H1 (cell line): ENCODE measurements at regions not wholly inside any gene's neighbourhood (a gene's known extent, or its start where the extent isn't known, plus 50 kb on each side); places are given as distances from the start of the nearest gene placed in this dataset.

ENCODE experiments used
- CREB1 ChIP-seq: IDR thresholded peaks from 2 replicates; pipeline ENCODE4 v1.6.1; 2012; ENCODE audit warnings: inconsistent platforms
- EP300 ChIP-seq, 2 experiments: IDR thresholded peaks; 1 replicate in 1 of 2; 2 replicates in 1 of 2; pipeline ENCODE4 v1.6.1; 2011 to 2012; ENCODE audit warnings: low read depth in 2 of 2, low read length in 2 of 2, mild to moderate bottlenecking in 2 of 2, borderline replicate concordance in 1 of 2, inconsistent platforms in 1 of 2, moderate library complexity in 1 of 2
- FOSL1 ChIP-seq: IDR thresholded peaks from 2 replicates; pipeline ENCODE4 v1.6.1; 2011; ENCODE audit warnings: mild to moderate bottlenecking, low read depth, low read length, moderate library complexity; ENCODE audit not compliant: insufficient read depth
- RNF2 ChIP-seq: fragments of 200-900, 300-1000 bp; sonication (generic); IDR thresholded peaks from 2 replicates; pipeline ENCODE4 v1.7.1; 2016; ENCODE audit warnings: borderline replicate concordance, low read depth, mild to moderate bottlenecking, antibody characterized with exemption, low read length; ENCODE audit not compliant: poor library complexity, severe bottlenecking; ENCODE audit errors: missing control alignments
- RXRA ChIP-seq: IDR thresholded peaks from 2 replicates; pipeline ENCODE4 v1.6.1; 2011; ENCODE audit warnings: low read depth, mild to moderate bottlenecking, low read length, moderate library complexity; ENCODE audit not compliant: insufficient read depth
- ZNF274 ChIP-seq: IDR thresholded peaks from 2 replicates; pipeline ENCODE4 v1.7.0; 2012; ENCODE audit warnings: low read length, borderline replicate concordance; ENCODE audit errors: extremely low read depth
- TF ChIP-seq, protein P1 (sequence below): fragments of 300-600 bp; sonication (generic); IDR thresholded peaks from 2 replicates; pipeline ENCODE4 v1.7.1; 2012; ENCODE audit warnings: low read length, moderate library complexity, mild to moderate bottlenecking, inconsistent platforms; ENCODE audit not compliant: insufficient replicate concordance
- TF ChIP-seq, protein P2 (sequence below): IDR thresholded peaks from 2 replicates; pipeline ENCODE4 v1.6.1; 2012; ENCODE audit warnings: inconsistent platforms
- TF ChIP-seq, protein P3 (sequence below): IDR thresholded peaks from 2 replicates; pipeline ENCODE4 v1.6.1; 2012; ENCODE audit warnings: inconsistent platforms

DNA sequence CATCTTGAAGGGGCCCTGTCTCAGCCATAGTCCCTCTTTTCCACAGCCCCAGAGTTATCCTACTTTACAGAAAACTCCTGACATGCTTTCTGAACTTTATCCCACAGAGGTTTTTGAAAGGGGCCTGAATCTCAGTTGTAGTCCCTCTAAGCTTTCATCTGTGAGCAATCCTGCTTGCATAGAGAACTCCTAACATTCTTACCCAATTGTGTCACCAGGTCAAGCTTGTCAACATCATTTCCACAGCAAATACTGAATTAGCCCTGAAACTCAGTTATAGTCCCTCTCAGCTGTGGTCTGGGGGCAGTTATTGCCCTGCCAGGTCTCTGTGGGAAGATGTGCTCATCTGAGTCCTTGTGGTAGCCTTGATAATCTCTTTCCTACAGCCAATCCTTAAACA lies 2190.3 kb upstream of the PCDH20 start (continued):
- TF ChIP-seq, protein P1, sequence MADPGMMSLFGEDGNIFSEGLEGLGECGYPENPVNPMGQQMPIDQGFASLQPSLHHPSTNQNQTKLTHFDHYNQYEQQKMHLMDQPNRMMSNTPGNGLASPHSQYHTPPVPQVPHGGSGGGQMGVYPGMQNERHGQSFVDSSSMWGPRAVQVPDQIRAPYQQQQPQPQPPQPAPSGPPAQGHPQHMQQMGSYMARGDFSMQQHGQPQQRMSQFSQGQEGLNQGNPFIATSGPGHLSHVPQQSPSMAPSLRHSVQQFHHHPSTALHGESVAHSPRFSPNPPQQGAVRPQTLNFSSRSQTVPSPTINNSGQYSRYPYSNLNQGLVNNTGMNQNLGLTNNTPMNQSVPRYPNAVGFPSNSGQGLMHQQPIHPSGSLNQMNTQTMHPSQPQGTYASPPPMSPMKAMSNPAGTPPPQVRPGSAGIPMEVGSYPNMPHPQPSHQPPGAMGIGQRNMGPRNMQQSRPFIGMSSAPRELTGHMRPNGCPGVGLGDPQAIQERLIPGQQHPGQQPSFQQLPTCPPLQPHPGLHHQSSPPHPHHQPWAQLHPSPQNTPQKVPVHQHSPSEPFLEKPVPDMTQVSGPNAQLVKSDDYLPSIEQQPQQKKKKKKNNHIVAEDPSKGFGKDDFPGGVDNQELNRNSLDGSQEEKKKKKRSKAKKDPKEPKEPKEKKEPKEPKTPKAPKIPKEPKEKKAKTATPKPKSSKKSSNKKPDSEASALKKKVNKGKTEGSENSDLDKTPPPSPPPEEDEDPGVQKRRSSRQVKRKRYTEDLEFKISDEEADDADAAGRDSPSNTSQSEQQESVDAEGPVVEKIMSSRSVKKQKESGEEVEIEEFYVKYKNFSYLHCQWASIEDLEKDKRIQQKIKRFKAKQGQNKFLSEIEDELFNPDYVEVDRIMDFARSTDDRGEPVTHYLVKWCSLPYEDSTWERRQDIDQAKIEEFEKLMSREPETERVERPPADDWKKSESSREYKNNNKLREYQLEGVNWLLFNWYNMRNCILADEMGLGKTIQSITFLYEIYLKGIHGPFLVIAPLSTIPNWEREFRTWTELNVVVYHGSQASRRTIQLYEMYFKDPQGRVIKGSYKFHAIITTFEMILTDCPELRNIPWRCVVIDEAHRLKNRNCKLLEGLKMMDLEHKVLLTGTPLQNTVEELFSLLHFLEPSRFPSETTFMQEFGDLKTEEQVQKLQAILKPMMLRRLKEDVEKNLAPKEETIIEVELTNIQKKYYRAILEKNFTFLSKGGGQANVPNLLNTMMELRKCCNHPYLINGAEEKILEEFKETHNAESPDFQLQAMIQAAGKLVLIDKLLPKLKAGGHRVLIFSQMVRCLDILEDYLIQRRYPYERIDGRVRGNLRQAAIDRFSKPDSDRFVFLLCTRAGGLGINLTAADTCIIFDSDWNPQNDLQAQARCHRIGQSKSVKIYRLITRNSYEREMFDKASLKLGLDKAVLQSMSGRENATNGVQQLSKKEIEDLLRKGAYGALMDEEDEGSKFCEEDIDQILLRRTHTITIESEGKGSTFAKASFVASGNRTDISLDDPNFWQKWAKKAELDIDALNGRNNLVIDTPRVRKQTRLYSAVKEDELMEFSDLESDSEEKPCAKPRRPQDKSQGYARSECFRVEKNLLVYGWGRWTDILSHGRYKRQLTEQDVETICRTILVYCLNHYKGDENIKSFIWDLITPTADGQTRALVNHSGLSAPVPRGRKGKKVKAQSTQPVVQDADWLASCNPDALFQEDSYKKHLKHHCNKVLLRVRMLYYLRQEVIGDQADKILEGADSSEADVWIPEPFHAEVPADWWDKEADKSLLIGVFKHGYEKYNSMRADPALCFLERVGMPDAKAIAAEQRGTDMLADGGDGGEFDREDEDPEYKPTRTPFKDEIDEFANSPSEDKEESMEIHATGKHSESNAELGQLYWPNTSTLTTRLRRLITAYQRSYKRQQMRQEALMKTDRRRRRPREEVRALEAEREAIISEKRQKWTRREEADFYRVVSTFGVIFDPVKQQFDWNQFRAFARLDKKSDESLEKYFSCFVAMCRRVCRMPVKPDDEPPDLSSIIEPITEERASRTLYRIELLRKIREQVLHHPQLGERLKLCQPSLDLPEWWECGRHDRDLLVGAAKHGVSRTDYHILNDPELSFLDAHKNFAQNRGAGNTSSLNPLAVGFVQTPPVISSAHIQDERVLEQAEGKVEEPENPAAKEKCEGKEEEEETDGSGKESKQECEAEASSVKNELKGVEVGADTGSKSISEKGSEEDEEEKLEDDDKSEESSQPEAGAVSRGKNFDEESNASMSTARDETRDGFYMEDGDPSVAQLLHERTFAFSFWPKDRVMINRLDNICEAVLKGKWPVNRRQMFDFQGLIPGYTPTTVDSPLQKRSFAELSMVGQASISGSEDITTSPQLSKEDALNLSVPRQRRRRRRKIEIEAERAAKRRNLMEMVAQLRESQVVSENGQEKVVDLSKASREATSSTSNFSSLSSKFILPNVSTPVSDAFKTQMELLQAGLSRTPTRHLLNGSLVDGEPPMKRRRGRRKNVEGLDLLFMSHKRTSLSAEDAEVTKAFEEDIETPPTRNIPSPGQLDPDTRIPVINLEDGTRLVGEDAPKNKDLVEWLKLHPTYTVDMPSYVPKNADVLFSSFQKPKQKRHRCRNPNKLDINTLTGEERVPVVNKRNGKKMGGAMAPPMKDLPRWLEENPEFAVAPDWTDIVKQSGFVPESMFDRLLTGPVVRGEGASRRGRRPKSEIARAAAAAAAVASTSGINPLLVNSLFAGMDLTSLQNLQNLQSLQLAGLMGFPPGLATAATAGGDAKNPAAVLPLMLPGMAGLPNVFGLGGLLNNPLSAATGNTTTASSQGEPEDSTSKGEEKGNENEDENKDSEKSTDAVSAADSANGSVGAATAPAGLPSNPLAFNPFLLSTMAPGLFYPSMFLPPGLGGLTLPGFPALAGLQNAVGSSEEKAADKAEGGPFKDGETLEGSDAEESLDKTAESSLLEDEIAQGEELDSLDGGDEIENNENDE = no peak
- TF ChIP-seq CREB1 (no peak), RXRA (no peak), FOSL1 (no peak), EP300 (IDR thresholded peaks at IDR 0.05; ENCODE audit: borderline replicate concordance in 1 of 2, low read depth in 2 of 2, low read length in 2 of 2) (no peak), ZNF274 (no peak), RNF2 (no peak)
- TF ChIP-seq, protein P2, sequence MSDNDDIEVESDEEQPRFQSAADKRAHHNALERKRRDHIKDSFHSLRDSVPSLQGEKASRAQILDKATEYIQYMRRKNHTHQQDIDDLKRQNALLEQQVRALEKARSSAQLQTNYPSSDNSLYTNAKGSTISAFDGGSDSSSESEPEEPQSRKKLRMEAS = no peak
- TF ChIP-seq, protein P3, sequence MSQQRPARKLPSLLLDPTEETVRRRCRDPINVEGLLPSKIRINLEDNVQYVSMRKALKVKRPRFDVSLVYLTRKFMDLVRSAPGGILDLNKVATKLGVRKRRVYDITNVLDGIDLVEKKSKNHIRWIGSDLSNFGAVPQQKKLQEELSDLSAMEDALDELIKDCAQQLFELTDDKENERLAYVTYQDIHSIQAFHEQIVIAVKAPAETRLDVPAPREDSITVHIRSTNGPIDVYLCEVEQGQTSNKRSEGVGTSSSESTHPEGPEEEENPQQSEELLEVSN = no peak
